RWPE2 (cell line): ENCODE measurements at regions not wholly inside any gene's neighbourhood (a gene's known extent, or its start where the extent isn't known, plus 50 kb on each side); places are given as distances from the start of the nearest gene placed in this dataset.

Source experiments
- ATAC-seq: fragments of 200-7000 bp; cut with Tn5 transposase; 3 replicates; pipeline ENCODE4 v1.9.1; 2021; ENCODE audit warnings: low read depth
- DNase-seq: peaks from one replicate; pipeline ENCODE4 v3.0.0-alpha.2; 2020; ENCODE audit warnings: low spot score
- H3K27ac ChIP-seq: fragments of 450-650 bp; 2 replicates; pipeline ENCODE4 v1.5.1; 2017; ENCODE audit warnings: mild to moderate bottlenecking; ENCODE audit not compliant: poor library complexity, severe bottlenecking
- H3K27me3 ChIP-seq: fragments of 250-450 bp; sonication (Bioruptor Pico); 2 replicates; pipeline ENCODE4 v1.5.1; 2021; ENCODE audit warnings: mild to moderate bottlenecking, moderate library complexity; ENCODE audit not compliant: insufficient read depth, poor library complexity, severe bottlenecking
- H3K36me3 ChIP-seq: fragments of 250-450 bp; sonication (Bioruptor Pico); 2 replicates; pipeline ENCODE4 v1.5.1; 2020; ENCODE audit warnings: low read depth, mild to moderate bottlenecking, moderate library complexity
- H3K4me1 ChIP-seq: fragments of 250-450 bp; sonication (Bioruptor Pico); 2 replicates; pipeline ENCODE4 v1.5.1; 2021; ENCODE audit warnings: mild to moderate bottlenecking, moderate library complexity; ENCODE audit not compliant: insufficient read depth, poor library complexity, severe bottlenecking
- H3K4me3 ChIP-seq: fragments of 250-450 bp; sonication (Bioruptor Pico); 2 replicates; pipeline ENCODE4 v1.5.1; 2021; ENCODE audit warnings: mild to moderate bottlenecking, moderate library complexity; ENCODE audit not compliant: severe bottlenecking
- H3K9me3 ChIP-seq: fragments of 250-450 bp; sonication (Bioruptor Pico); 2 replicates; pipeline ENCODE4 v1.5.1; 2021; ENCODE audit warnings: mild to moderate bottlenecking, moderate library complexity; ENCODE audit not compliant: severe bottlenecking
- CTCF ChIP-seq: fragments of 450-650 bp; IDR thresholded peaks from one replicate; pipeline ENCODE4 v1.5.1; 2017; ENCODE audit warnings: mild to moderate bottlenecking, moderate library complexity; ENCODE audit not compliant: poor library complexity, severe bottlenecking

- no peaks in the 10 kb centered on the region for H3K4me1 ChIP-seq
- TF ChIP-seq CTCF: no peak
- ATAC-seq: no peak
- no peak overlapping the region for H3K4me3 ChIP-seq
- H3K36me3 ChIP-seq: no peaks in the 10 kb centered on the region
- no peaks in the 10 kb centered on the region for H3K27me3 ChIP-seq
- H3K27ac ChIP-seq: no peak overlapping the region
- no peak for DNase-seq
- no peaks in the 10 kb centered on the region for H3K9me3 ChIP-seq
Observed at GRCh38 chr2:15869396-15869795, 71.0 kb upstream of the MYCN start.

- Histone ChIP-seq H3K4me3 (no peak overlapping the region), H3K36me3 (no peaks in the 10 kb centered on the region), H3K27ac (no peak overlapping the region), H3K9me3 (no peaks in the 10 kb centered on the region), H3K4me1 (no peaks in the 10 kb centered on the region), H3K27me3 (no peaks in the 10 kb centered on the region)
- DNase-seq: no peak
- ATAC-seq: no peak
- TF ChIP-seq CTCF: no peak
Observed at GRCh38 chr2:15869871-15870270, 70.5 kb upstream of the MYCN start.

- no peak for DNase-seq
- Histone ChIP-seq H3K4me3 (no peak overlapping the region), H3K27me3 (no peaks in the 10 kb centered on the region), H3K27ac (no peak overlapping the region), H3K4me1 (no peaks in the 10 kb centered on the region), H3K36me3 (no peaks in the 10 kb centered on the region), H3K9me3 (no peaks in the 10 kb centered on the region)
- ATAC-seq: no peak
- no peak for TF ChIP-seq CTCF
Observed at GRCh38 chr2:15870565-15870964, 69.8 kb upstream of the MYCN start.

GRCh38 chr2:15871239-15871783, 69.0 kb upstream of the MYCN start:
- Histone ChIP-seq H3K9me3 (no peaks in the 10 kb centered on the region), H3K36me3 (no peaks in the 10 kb centered on the region), H3K4me3 (no peak overlapping the region), H3K27ac (no peak overlapping the region), H3K4me1 (no peaks in the 10 kb centered on the region), H3K27me3 (no peaks in the 10 kb centered on the region)
- TF ChIP-seq CTCF: no peak
- DNase-seq (no peak), ATAC-seq (no peak)

- ATAC-seq: no peak
- no peak for TF ChIP-seq CTCF
- H3K9me3 ChIP-seq: no peaks in the 10 kb centered on the region
- H3K36me3 ChIP-seq: no peaks in the 10 kb centered on the region
- H3K27ac ChIP-seq: no peak overlapping the region
- DNase-seq: no peak
- no peaks in the 10 kb centered on the region for H3K27me3 ChIP-seq
- H3K4me3 ChIP-seq: no peak overlapping the region
- no peaks in the 10 kb centered on the region for H3K4me1 ChIP-seq
Observed at GRCh38 chr2:15872854-15873253, 67.5 kb upstream of the MYCN start.
